ENCODE measurements at regions not wholly inside any gene's neighbourhood (a gene's known extent, or its start where the extent isn't known, plus 50 kb on each side); places are given as distances from the start of the nearest gene placed in this dataset.
"Not testable (repeated sequence)": the region's sequence is repeated elsewhere in the genome, so short reads cannot be mapped to it uniquely, and the experiment has no call there.

DNA sequence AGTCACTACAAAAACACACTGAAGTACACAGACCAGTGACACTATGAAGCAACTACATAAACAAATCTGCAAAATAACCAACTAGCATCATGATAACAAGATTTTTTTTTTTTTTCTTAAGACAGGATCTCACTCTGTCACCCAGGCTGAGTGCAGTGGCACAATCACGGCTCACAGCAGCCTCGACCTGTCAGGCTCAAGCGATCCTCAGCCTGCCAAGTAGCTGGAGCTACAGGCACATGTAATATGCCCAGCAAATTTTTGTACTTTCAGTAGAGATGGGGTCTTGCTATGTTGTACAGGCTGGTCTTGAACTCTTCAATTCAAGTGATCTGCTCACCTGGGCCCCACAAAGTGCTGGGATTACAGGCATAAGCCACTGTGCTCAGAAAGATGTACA, 140.5 kb downstream of the GOLGA6L6 start:
- TF ChIP-seq PHF8 (conservative IDR thresholded peaks at IDR 0.05; ENCODE audit: low read depth, low read length); GABPA (IDR thresholded peaks at IDR 0.05; ENCODE audit: borderline replicate concordance, insufficient read depth, low read length); GTF2F1 (IDR thresholded peaks at IDR 0.05; ENCODE audit: borderline replicate concordance, low read depth, low read length); HDAC2 (IDR thresholded peaks at IDR 0.05; ENCODE audit: borderline replicate concordance in 1 of 2, low read depth in 2 of 2, low read length in 2 of 2); RAD21 (IDR thresholded peaks at IDR 0.05 in 1 of 2, conservative IDR thresholded peaks at IDR 0.05 in 1 of 2; ENCODE audit: low read depth in 2 of 2, low read length in 2 of 2): not testable (repeated sequence)
